ENCODE measurements at regions not wholly inside any gene's neighbourhood (a gene's known extent, or its start where the extent isn't known, plus 50 kb on each side); places are given as distances from the start of the nearest gene placed in this dataset.

DNA sequence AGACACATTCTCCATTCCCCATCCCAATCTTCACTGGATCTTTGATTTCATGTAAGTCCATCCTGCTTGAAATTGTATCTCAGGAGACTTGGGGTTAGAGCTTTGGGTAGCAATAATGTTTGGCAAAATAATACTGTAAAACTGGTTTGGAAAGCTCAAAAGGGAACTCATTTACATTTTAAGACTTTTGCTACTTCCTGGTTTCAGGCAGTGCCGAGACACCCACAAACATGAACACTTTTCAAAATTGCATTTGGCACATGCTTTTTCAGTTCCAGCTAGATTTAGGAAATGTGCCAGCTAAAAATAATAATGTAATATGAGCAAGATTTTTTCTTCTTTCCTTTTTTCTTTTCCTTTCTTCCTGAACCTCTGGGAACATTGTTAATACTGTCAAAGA is 145.7 kb upstream of the CBLB start:
- TF ChIP-seq, protein P1, sequence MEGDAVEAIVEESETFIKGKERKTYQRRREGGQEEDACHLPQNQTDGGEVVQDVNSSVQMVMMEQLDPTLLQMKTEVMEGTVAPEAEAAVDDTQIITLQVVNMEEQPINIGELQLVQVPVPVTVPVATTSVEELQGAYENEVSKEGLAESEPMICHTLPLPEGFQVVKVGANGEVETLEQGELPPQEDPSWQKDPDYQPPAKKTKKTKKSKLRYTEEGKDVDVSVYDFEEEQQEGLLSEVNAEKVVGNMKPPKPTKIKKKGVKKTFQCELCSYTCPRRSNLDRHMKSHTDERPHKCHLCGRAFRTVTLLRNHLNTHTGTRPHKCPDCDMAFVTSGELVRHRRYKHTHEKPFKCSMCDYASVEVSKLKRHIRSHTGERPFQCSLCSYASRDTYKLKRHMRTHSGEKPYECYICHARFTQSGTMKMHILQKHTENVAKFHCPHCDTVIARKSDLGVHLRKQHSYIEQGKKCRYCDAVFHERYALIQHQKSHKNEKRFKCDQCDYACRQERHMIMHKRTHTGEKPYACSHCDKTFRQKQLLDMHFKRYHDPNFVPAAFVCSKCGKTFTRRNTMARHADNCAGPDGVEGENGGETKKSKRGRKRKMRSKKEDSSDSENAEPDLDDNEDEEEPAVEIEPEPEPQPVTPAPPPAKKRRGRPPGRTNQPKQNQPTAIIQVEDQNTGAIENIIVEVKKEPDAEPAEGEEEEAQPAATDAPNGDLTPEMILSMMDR (conservative IDR thresholded peaks at IDR 0.05 in 1 of 2, IDR thresholded peaks at IDR 0.05 in 1 of 2; ENCODE audit: extremely low read depth in 1 of 2, insufficient read depth in 1 of 2, low read depth in 1 of 2, low read length in 2 of 2): no peak
- no peak for TF ChIP-seq EZH2 (IDR thresholded peaks at IDR 0.05; ENCODE audit: borderline replicate concordance, low read length)

Data from mammary epithelial cell (primary cell).